Right lobe of liver (tissue), 6 donors: ENCODE measurements at regions not wholly inside any gene's neighbourhood (a gene's known extent, or its start where the extent isn't known, plus 50 kb on each side); places are given as distances from the start of the nearest gene placed in this dataset.

Experiments
- ATAC-seq, 4 donors: fragments of 200-7000 bp; cut with Tn5 transposase; one replicate each; pipeline ENCODE4 v1.9.1; 2020; ENCODE audit warnings: mild to moderate bottlenecking in 4 of 4, moderate library complexity in 4 of 4
- DNase-seq, 3 donors: peaks; one replicate each; pipeline ENCODE4 v3.0.0-alpha.2; 2020
- H3K27ac ChIP-seq, 3 donors: fragments of 200-600 bp; one replicate each; pipeline ENCODE4 v1.8.0; 2022
- H3K27me3 ChIP-seq, 2 donors: fragments of 200-600 bp; one replicate each; pipeline ENCODE4 v1.8.0; 2022
- H3K36me3 ChIP-seq, 4 donors: fragments of 200-600 bp; sonication (generic) in 1 of 4; one replicate each; pipeline versions ENCODE4 v1.5.1 to v1.8.0; 2017 to 2022; ENCODE audit warnings: control low read depth in 1 of 4
- H3K4me1 ChIP-seq, 4 donors: fragments of 200-600 bp; sonication (generic) in 1 of 4; one replicate each; pipeline versions ENCODE4 v1.5.1 to v1.8.0; 2017 to 2022; ENCODE audit warnings: control low read depth in 1 of 4
- H3K4me3 ChIP-seq, 3 donors: fragments of 200-600 bp; one replicate each; pipeline ENCODE4 v1.8.0; 2022
- H3K9me3 ChIP-seq, 4 donors: fragments of 200-600 bp; sonication (generic) in 1 of 4; one replicate each; pipeline versions ENCODE4 v1.5.1 to v1.8.0; 2017 to 2022; ENCODE audit warnings: control low read depth in 1 of 4
- CTCF ChIP-seq, 4 donors: fragments of 200-600 bp in 3 of 4; fragments of 450-650 bp in 1 of 4; IDR thresholded peaks; one replicate each; pipeline versions ENCODE4 v1.5.1 to v1.8.0; 2016 to 2022; ENCODE audit warnings: antibody characterized with exemption in 4 of 4, mild to moderate bottlenecking in 2 of 4
- POLR2A ChIP-seq: fragments of 450-650 bp; IDR thresholded peaks from one replicate; pipeline ENCODE4 v1.6.1; 2017; ENCODE audit warnings: antibody characterized with exemption, mild to moderate bottlenecking
- WGBS: methylation state at CpG from one replicate; pipeline ENCODE4 v1.1.6; 2018; ENCODE audit warnings: low coverage, low lambda C conversion rate; ENCODE audit not compliant: insufficient coverage; ENCODE audit errors: missing lambda C conversion rate; 5-methylcytosine and 5-hydroxymethylcytosine counted together
- intact Hi-C, 2 donors: fragments of 100-400 bp; cut with DNase I; formaldehyde crosslinking; loops; one replicate each; pipeline versions ENCODE4 v1.11.2 to v1.14.1; 2022
- donor health status: DM: no; HTN: yes; CAD: no.
- donor health status: DM: no; HTN: no; CAD: no.
- donor health status: DM: no; HTN: no; CAD: no.
- donor health status: DM: no; HTN: yes; CAD: no.
- donor health status: DM: no; HTN: yes; CAD: no.

- Histone ChIP-seq H3K36me3 (no peaks in the 10 kb centered on the region), H3K9me3 (no peaks in the 10 kb centered on the region), H3K4me3 (no peak overlapping the region), H3K4me1 (no peaks in the 10 kb centered on the region), H3K27ac (no peak overlapping the region), H3K27me3 (no peaks in the 10 kb centered on the region)
- no peak for ATAC-seq
- no peak for DNase-seq
- intact Hi-C loops, result no loop called here
- 77% methylated on average over 1 of the region's 1 CpG for WGBS
- no peak for TF ChIP-seq CTCF (IDR thresholded peaks at IDR 0.05)
- no peak for TF ChIP-seq POLR2A
Observed at GRCh38 chr13:76489274-76489673, 396.9 kb downstream of the KCTD12 start.

- Histone ChIP-seq H3K27me3 (no peaks in the 10 kb centered on the region), H3K27ac (no peak overlapping the region), H3K36me3 (no peaks in the 10 kb centered on the region), H3K4me3 (no peak overlapping the region), H3K9me3 (no peaks in the 10 kb centered on the region), H3K4me1 (no peaks in the 10 kb centered on the region)
- no peak for TF ChIP-seq CTCF (IDR thresholded peaks at IDR 0.05)
- TF ChIP-seq POLR2A, result no peak
- DNase-seq (no peak), ATAC-seq (no peak)
- intact Hi-C loops, result no loop called here
- WGBS, result 43% methylated on average over 2 of the region's 2 CpGs
Observed at GRCh38 chr13:76481738-76482137, 404.5 kb downstream of the KCTD12 start.

GRCh38 chr13:76474966-76475365 is 411.2 kb downstream of the KCTD12 start:
- ATAC-seq, result no peak
- no peaks in the 10 kb centered on the region for H3K9me3 ChIP-seq
- intact Hi-C loops, result loop anchor here in 1 of 2 donors (10.0 kb wide), 1 partner anchor 600 kb away; no protein-coding TSS in a partner anchor
- no peaks in the 10 kb centered on the region for H3K36me3 ChIP-seq
- TF ChIP-seq POLR2A (no peak), CTCF (IDR thresholded peaks at IDR 0.05) (no peak)
- WGBS, result 60% methylated on average over 2 of the region's 2 CpGs
- no peaks in the 10 kb centered on the region for H3K4me1 ChIP-seq
- H3K27me3 ChIP-seq, result no peaks in the 10 kb centered on the region
- no peak overlapping the region for H3K4me3 ChIP-seq
- no peak for DNase-seq
- H3K27ac ChIP-seq, result no peak overlapping the region

GRCh38 chr13:76474356-76474755 is 411.8 kb downstream of the KCTD12 start:
- Histone ChIP-seq H3K27ac (no peak overlapping the region), H3K9me3 (no peaks in the 10 kb centered on the region), H3K36me3 (no peaks in the 10 kb centered on the region), H3K4me1 (no peaks in the 10 kb centered on the region), H3K4me3 (no peak overlapping the region), H3K27me3 (no peaks in the 10 kb centered on the region)
- ATAC-seq (no peak), DNase-seq (no peak)
- TF ChIP-seq CTCF (IDR thresholded peaks at IDR 0.05), result no peak
- no peak for TF ChIP-seq POLR2A
- WGBS, result 40% methylated on average over 1 of the region's 1 CpG
- intact Hi-C loops, result loop anchor here in 1 of 2 donors (10.0 kb wide), 1 partner anchor 600 kb away; no protein-coding TSS in a partner anchor

- ATAC-seq, result peak; percentile 97 to 99 (median 98)
- no peaks in the 10 kb centered on the region for H3K4me1 ChIP-seq
- no peak overlapping the region for H3K27ac ChIP-seq
- no peak overlapping the region for H3K4me3 ChIP-seq
- intact Hi-C loops, result loop anchor here in 1 of 2 donors (10.0 kb wide), 1 partner anchor 599 kb away; no protein-coding TSS in a partner anchor
- H3K9me3 ChIP-seq, result no peaks in the 10 kb centered on the region
- peak; percentile 33 to 79 (median 56) for DNase-seq
- no peaks in the 10 kb centered on the region for H3K36me3 ChIP-seq
- no peaks in the 10 kb centered on the region for H3K27me3 ChIP-seq
- no peak for TF ChIP-seq POLR2A
- peak; percentile 83 to 92 (median 86) for TF ChIP-seq CTCF (IDR thresholded peaks at IDR 0.05)
Observed at GRCh38 chr13:76473552-76474134, 412.6 kb downstream of the KCTD12 start.
